Esophagus squamous epithelium (tissue), 5 donors: ENCODE measurements at regions not wholly inside any gene's neighbourhood (a gene's known extent, or its start where the extent isn't known, plus 50 kb on each side); places are given as distances from the start of the nearest gene placed in this dataset.

ENCODE experiments used
- DNase-seq: peaks from one replicate; lab custom pipeline; 2025; lab: John Stamatoyannopoulos, UW
- H3K27ac ChIP-seq, 4 donors: fragments of 200-600 bp; sonication (generic); one replicate each; pipeline ENCODE4 v1.5.1; 2016 to 2019; ENCODE audit warnings: mild to moderate bottlenecking in 1 of 4
- H3K27me3 ChIP-seq, 4 donors: fragments of 200-600 bp; sonication (generic); 1 replicate in 3 of 4; 2 replicates in 1 of 4; pipeline versions ENCODE4 v1.5.1 to v1.6.0; 2017 to 2021; ENCODE audit warnings: antibody characterized with exemption in 1 of 4
- H3K36me3 ChIP-seq, 3 donors: fragments of 200-600 bp; sonication (generic); one replicate each; pipeline ENCODE4 v1.5.1; 2016 to 2019
- H3K4me1 ChIP-seq, 3 donors: fragments of 200-600 bp; sonication (generic); one replicate each; pipeline ENCODE4 v1.5.1; 2017 to 2019
- H3K4me3 ChIP-seq, 4 donors: fragments of 200-600 bp; sonication (generic); 1 replicate in 3 of 4; 2 replicates in 1 of 4; pipeline ENCODE4 v1.5.1; 2016 to 2019; ENCODE audit warnings: mild to moderate bottlenecking in 2 of 4, moderate library complexity in 1 of 4
- H3K9me3 ChIP-seq, 3 donors: fragments of 200-600 bp; sonication (generic); one replicate each; pipeline ENCODE4 v1.5.1; 2016 to 2019
- POLR2A ChIP-seq, 4 donors: fragments of 450-650 bp; IDR thresholded peaks; one replicate each; pipeline ENCODE4 v1.6.1; 2017; ENCODE audit warnings: antibody characterized with exemption in 4 of 4, mild to moderate bottlenecking in 4 of 4, moderate library complexity in 3 of 4
- WGBS, 2 donors: methylation state at CpG; one replicate each; pipeline ENCODE4 v1.1.5; 2018; 5-methylcytosine and 5-hydroxymethylcytosine counted together
- intact Hi-C: fragments of 100-400 bp; cut with DNase I; formaldehyde crosslinking; loops from one replicate; pipeline ENCODE4 v1.15.0; 2022
- TF ChIP-seq, protein P1 (sequence below), 6 experiments: fragments of 450-650 bp in 4 of 6; fragments of 200-600 bp in 2 of 6; sonication (generic) in 2 of 6; IDR thresholded peaks; one replicate each; pipeline ENCODE4 v1.5.1; 2016 to 2019; ENCODE audit warnings: antibody characterized with exemption in 6 of 6, mild to moderate bottlenecking in 4 of 6, moderate library complexity in 4 of 6
- donor health status: DM: yes; HTN: yes; CAD: no.

GRCh38 chr3:30084316-30084715 is 522.1 kb upstream of the TGFBR2 start:
- H3K27ac ChIP-seq: no peak overlapping the region
- H3K27me3 ChIP-seq: no peaks in the 10 kb centered on the region
- H3K4me3 ChIP-seq: no peak overlapping the region
- H3K4me1 ChIP-seq: no peaks in the 10 kb centered on the region
- no peaks in the 10 kb centered on the region for H3K9me3 ChIP-seq
- TF ChIP-seq, protein P1, sequence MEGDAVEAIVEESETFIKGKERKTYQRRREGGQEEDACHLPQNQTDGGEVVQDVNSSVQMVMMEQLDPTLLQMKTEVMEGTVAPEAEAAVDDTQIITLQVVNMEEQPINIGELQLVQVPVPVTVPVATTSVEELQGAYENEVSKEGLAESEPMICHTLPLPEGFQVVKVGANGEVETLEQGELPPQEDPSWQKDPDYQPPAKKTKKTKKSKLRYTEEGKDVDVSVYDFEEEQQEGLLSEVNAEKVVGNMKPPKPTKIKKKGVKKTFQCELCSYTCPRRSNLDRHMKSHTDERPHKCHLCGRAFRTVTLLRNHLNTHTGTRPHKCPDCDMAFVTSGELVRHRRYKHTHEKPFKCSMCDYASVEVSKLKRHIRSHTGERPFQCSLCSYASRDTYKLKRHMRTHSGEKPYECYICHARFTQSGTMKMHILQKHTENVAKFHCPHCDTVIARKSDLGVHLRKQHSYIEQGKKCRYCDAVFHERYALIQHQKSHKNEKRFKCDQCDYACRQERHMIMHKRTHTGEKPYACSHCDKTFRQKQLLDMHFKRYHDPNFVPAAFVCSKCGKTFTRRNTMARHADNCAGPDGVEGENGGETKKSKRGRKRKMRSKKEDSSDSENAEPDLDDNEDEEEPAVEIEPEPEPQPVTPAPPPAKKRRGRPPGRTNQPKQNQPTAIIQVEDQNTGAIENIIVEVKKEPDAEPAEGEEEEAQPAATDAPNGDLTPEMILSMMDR (IDR thresholded peaks at IDR 0.05): no peak
- TF ChIP-seq POLR2A (IDR thresholded peaks at IDR 0.05): no peak
- no peaks in the 10 kb centered on the region for H3K36me3 ChIP-seq
- intact Hi-C loops: no loop called here
- WGBS, 2 donors: 81 to 89% methylated on average over 5 of the region's 5 CpGs
- no peak for DNase-seq

DNA sequence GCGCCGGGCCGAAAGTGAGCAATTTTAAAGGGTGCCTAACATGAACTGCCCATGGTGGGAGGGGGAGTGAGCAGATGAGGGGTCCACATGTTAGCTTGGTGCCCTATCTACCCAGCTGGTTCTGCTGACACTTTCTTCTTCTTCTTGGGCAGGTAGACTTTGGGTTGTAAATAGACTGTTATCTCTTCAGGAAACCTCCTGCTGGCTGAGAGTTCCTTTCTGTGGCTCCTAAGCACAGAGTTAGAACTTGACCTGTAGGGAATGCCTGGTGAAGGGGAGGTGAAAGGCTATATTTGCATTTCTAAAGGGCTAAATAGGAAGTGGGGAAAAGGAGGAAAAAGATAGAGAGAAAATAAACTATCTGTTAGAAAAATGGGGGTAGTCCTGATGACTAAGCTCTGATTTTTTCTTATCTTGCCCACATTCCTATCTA is 521.4 kb upstream of the TGFBR2 start:
- Histone ChIP-seq H3K27me3 (no peaks in the 10 kb centered on the region), H3K4me1 (no peaks in the 10 kb centered on the region), H3K36me3 (no peaks in the 10 kb centered on the region), H3K4me3 (no peak overlapping the region), H3K27ac (no peak overlapping the region), H3K9me3 (no peaks in the 10 kb centered on the region)
- WGBS, 2 donors: no CpG with 5 or more reads among the region's 3 CpGs
- DNase-seq: no peak
- intact Hi-C loops: no loop called here
- TF ChIP-seq, protein P1 (IDR thresholded peaks at IDR 0.05): no peak
- no peak for TF ChIP-seq POLR2A (IDR thresholded peaks at IDR 0.05)

- H3K27me3 ChIP-seq: no peaks in the 10 kb centered on the region
- DNase-seq: no peak
- H3K27ac ChIP-seq: no peak overlapping the region
- no peak overlapping the region for H3K4me3 ChIP-seq
- H3K9me3 ChIP-seq: no peaks in the 10 kb centered on the region
- no peaks in the 10 kb centered on the region for H3K36me3 ChIP-seq
- intact Hi-C loops: no loop called here
- 13 to 30% methylated on average over 1 of the region's 1 CpG for WGBS, 2 donors
- no peak for TF ChIP-seq POLR2A (IDR thresholded peaks at IDR 0.05)
- TF ChIP-seq, protein P1 (IDR thresholded peaks at IDR 0.05): no peak
- H3K4me1 ChIP-seq: no peaks in the 10 kb centered on the region
Measured at GRCh38 chr3:30085486-30085885, 520.9 kb upstream of the TGFBR2 start.

DNA sequence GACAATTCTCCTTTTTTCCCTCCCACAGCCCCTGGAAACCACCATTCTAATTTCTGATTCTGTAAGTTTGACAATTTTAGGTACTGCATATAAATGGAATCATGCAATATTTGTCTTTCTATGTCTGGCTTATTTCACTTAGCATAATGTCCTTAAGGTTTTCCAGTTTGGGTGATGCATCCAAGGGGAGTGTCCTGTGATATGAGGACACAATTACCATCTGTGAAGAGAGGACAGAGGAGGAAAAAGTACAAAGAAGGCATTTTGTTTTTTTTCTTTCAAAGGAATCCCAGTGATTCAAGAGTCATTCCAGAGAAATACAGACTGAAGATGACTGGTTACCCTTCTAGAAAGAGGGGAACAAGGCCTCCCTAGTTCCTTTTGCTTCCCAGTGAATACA is 514.7 kb upstream of the TGFBR2 start:
- intact Hi-C loops: no loop called here
- Histone ChIP-seq H3K27me3 (no peaks in the 10 kb centered on the region), H3K9me3 (peaks cover 0 to 3% (median 0%) of the 10 kb centered on the region in 3 donors), H3K27ac (no peak overlapping the region), H3K36me3 (no peaks in the 10 kb centered on the region), H3K4me3 (no peak overlapping the region), H3K4me1 (no peaks in the 10 kb centered on the region)
- TF ChIP-seq, protein P1 (IDR thresholded peaks at IDR 0.05): no peak
- TF ChIP-seq POLR2A (IDR thresholded peaks at IDR 0.05): no peak
- DNase-seq: no peak

- intact Hi-C loops: no loop called here
- H3K27ac ChIP-seq: no peak overlapping the region
- peaks cover 0 to 3% (median 0%) of the 10 kb centered on the region in 3 donors for H3K9me3 ChIP-seq
- H3K4me3 ChIP-seq: no peak overlapping the region
- H3K27me3 ChIP-seq: no peaks in the 10 kb centered on the region
- H3K4me1 ChIP-seq: no peaks in the 10 kb centered on the region
- WGBS, 2 donors: 77 to 93% methylated on average over 2 of the region's 2 CpGs
- TF ChIP-seq, protein P1 (IDR thresholded peaks at IDR 0.05): no peak
- TF ChIP-seq POLR2A (IDR thresholded peaks at IDR 0.05): no peak
- no peak for DNase-seq
- H3K36me3 ChIP-seq: no peaks in the 10 kb centered on the region
Measured at GRCh38 chr3:30097022-30097650, 509.3 kb upstream of the TGFBR2 start.
